ENCODE measurements at regions not wholly inside any gene's neighbourhood (a gene's known extent, or its start where the extent isn't known, plus 50 kb on each side); places are given as distances from the start of the nearest gene placed in this dataset.

DNA sequence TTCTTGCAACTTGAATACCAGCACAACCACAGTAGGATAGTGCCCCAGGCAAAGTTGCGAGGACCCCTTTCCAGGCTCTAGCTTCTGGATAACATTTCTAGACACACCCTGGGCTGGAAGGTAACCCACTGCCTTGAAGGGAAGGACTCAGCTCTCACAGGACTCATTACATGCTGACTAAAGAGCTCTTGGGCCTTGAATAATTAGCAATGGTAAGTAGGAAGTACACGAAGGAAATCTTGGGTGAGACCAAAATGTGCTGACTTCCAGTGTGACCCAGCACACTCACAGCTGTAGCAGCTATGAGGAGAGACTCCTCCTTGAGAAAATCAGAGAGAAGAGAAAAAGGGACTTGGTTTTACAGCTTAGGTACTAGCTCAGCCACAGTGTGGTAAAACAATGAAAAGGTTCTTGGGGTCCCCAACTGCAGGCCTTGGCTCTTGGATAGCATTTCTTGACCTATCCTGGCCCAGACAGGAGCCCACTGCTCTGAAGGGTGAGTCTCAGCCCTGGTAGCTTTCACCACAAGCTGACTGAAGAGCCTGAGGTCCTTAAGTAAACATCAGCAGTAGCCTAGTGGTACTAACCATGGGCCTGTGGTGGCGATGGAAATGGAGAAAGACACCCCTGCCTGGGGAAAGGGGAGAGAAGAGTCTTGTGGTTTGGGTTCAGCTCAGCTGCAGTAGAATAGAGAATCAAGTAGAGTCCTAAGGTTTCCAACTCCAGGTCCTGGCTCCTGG is 621.7 kb downstream of the SEMA5A start:
- TF ChIP-seq EHF (CRISPR knock-in tag; IDR thresholded peaks at IDR 0.05) (no peak), EP300 (IDR thresholded peaks at IDR 0.05) (no peak)
